Neural cell (in vitro differentiated cells): ENCODE measurements at regions not wholly inside any gene's neighbourhood (a gene's known extent, or its start where the extent isn't known, plus 50 kb on each side); places are given as distances from the start of the nearest gene placed in this dataset.
"Not testable (repeated sequence)": the region's sequence is repeated elsewhere in the genome, so short reads cannot be mapped to it uniquely, and the experiment has no call there.

ENCODE experiments used
- H2AFZ ChIP-seq: fragments of 200-600, 300-800 bp; sonication (generic), shearing (Covaris generic); 2 replicates; pipeline ENCODE4 v1.6.0; 2014; ENCODE audit warnings: low read depth, mild to moderate bottlenecking, antibody characterized with exemption, low read length, moderate library complexity
- H3F3A ChIP-seq: fragments of 200-600 bp; shearing (Covaris generic); 2 replicates; pipeline ENCODE4 v1.6.1; 2016; ENCODE audit warnings: mild to moderate bottlenecking, moderate library complexity, mixed read lengths, antibody characterized with exemption, low read length; ENCODE audit not compliant: insufficient read depth, poor library complexity, severe bottlenecking
- H3K27ac ChIP-seq: fragments of 200-600, 300-800 bp; sonication (generic), shearing (Covaris generic); 2 replicates; pipeline ENCODE4 v1.5.1; 2014; ENCODE audit warnings: mild to moderate bottlenecking, low read length, moderate library complexity
- H3K27me3 ChIP-seq: fragments of 300-800, 200-600 bp; sonication (generic), shearing (Covaris generic); 2 replicates; pipeline ENCODE4 v1.6.0; 2014; ENCODE audit warnings: mild to moderate bottlenecking, low read depth, low read length, moderate library complexity; ENCODE audit not compliant: insufficient read depth
- H3K36me3 ChIP-seq: fragments of 300-800, 200-600 bp; sonication (generic), shearing (Covaris generic); 2 replicates; pipeline ENCODE4 v1.5.1; 2014; ENCODE audit warnings: mild to moderate bottlenecking, antibody characterized with exemption, low read length, moderate library complexity; ENCODE audit not compliant: insufficient read depth
- H3K4me2 ChIP-seq: fragments of 300-800, 200-600 bp; sonication (generic), shearing (Covaris generic); 2 replicates; pipeline ENCODE4 v1.6.0; 2014; ENCODE audit warnings: mild to moderate bottlenecking, low read length
- H3K4me3 ChIP-seq: fragments of 300-800, 200-600 bp; sonication (generic), shearing (Covaris generic); 2 replicates; pipeline ENCODE4 v1.5.1; 2014; ENCODE audit warnings: mild to moderate bottlenecking, low read length, moderate library complexity
- H3K79me2 ChIP-seq: fragments of 200-600 bp; shearing (Covaris generic); replicated peaks from 2 replicates; pipeline ENCODE4 v1.6.0; 2014; ENCODE audit warnings: mild to moderate bottlenecking, low read length, moderate library complexity; ENCODE audit not compliant: insufficient read depth
- H3K9ac ChIP-seq: fragments of 300-800, 200-600 bp; sonication (generic), shearing (Covaris generic); 2 replicates; pipeline ENCODE4 v1.6.1; 2016; ENCODE audit warnings: mild to moderate bottlenecking, low read length, mixed read lengths
- H3K9me2 ChIP-seq: fragments of 200-600 bp; shearing (Covaris generic); 2 replicates; pipeline ENCODE4 v1.6.1; 2016; ENCODE audit warnings: mild to moderate bottlenecking, low read length, mixed read lengths; ENCODE audit not compliant: insufficient read depth
- H3K9me3 ChIP-seq: fragments of 200-600, 300-800 bp; sonication (generic), shearing (Covaris generic); 2 replicates; pipeline ENCODE4 v1.6.1; 2016; ENCODE audit warnings: mild to moderate bottlenecking, mixed run types, low read length, moderate library complexity, mixed read lengths
- H4K20me1 ChIP-seq: fragments of 200-600 bp; shearing (Covaris generic); 2 replicates; pipeline ENCODE4 v1.6.1; 2016; ENCODE audit warnings: mild to moderate bottlenecking, mixed run types; ENCODE audit not compliant: insufficient read depth
- EP300 ChIP-seq: fragments of 450-650 bp; conservative IDR thresholded peaks from 2 replicates; pipeline ENCODE4 v1.6.1; 2014; ENCODE audit warnings: antibody characterized with exemption, mild to moderate bottlenecking, moderate library complexity; ENCODE audit not compliant: poor library complexity, severe bottlenecking
- RAD21 ChIP-seq: fragments of 450-650 bp; conservative IDR thresholded peaks from 2 replicates; pipeline ENCODE4 v1.6.1; 2014; ENCODE audit warnings: antibody characterized with exemption, mild to moderate bottlenecking, moderate library complexity
- SMC3 ChIP-seq: fragments of 450-650 bp; conservative IDR thresholded peaks from 2 replicates; pipeline ENCODE4 v1.6.1; 2014; ENCODE audit warnings: antibody characterized with exemption, mild to moderate bottlenecking, moderate library complexity; ENCODE audit not compliant: poor library complexity
- TF ChIP-seq, protein P1 (sequence below): fragments of 450-650 bp; IDR thresholded peaks from 2 replicates; pipeline ENCODE4 v1.5.1; 2014; ENCODE audit warnings: antibody characterized with exemption, mild to moderate bottlenecking, moderate library complexity; ENCODE audit not compliant: poor library complexity, severe bottlenecking
- TF ChIP-seq, protein P2 (sequence below): IDR thresholded peaks from 2 replicates; pipeline ENCODE4 v1.6.1; 2012; ENCODE audit warnings: borderline replicate concordance

DNA sequence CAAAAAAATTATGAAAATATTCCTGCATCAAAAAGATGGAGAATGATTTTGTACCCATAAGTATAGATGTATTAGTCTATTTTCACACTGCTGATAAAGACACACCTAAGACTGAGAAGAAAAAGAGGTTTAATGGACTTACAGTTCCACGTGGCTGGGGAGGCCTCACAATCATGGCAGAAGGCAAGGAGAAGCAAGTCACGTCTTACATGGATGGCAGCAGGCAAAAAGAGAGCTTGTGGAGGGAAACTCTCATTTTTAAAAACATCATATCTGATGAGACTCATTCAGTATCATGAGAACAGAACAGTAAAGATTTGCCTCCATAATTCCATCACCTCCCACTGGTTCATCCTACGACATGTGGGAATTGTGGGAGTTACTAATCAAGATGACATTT, 979.8 kb downstream of the TDRD15 start:
- not testable (repeated sequence) for H3K4me3 ChIP-seq, H2AFZ ChIP-seq, H3K9ac ChIP-seq, H3K36me3 ChIP-seq, H3K27me3 ChIP-seq, H3K4me2 ChIP-seq, H3K9me2 ChIP-seq, H3K9me3 ChIP-seq, H3K79me2 ChIP-seq, H3K27ac ChIP-seq, H4K20me1 ChIP-seq, H3F3A ChIP-seq

DNA sequence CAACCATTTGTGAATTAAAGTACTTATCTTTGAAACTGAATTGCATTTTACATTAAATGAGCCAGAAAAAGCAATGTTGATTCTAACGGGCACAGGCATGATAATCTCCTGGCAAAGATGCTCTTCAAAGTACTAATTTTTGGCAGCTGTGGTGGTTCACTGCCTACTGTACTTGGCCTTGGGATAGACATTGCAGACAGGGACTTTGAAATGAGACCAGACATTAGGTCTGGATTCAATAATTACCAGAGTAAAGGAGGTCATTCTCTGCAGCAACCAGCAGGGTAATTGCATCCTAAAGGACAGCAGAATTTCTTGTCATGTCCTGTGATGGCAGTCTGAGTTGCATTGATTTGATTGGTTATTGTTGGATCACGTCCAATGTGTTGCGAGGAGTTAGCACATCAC, 986.5 kb downstream of the TDRD15 start:
- H3K4me3 ChIP-seq, result no peak overlapping the region
- no peaks in the 10 kb centered on the region for H3K9me2 ChIP-seq
- no peaks in the 10 kb centered on the region for H3K79me2 ChIP-seq
- no peak overlapping the region for H2AFZ ChIP-seq
- H3K27me3 ChIP-seq, result no peaks in the 10 kb centered on the region
- TF ChIP-seq, protein P1, sequence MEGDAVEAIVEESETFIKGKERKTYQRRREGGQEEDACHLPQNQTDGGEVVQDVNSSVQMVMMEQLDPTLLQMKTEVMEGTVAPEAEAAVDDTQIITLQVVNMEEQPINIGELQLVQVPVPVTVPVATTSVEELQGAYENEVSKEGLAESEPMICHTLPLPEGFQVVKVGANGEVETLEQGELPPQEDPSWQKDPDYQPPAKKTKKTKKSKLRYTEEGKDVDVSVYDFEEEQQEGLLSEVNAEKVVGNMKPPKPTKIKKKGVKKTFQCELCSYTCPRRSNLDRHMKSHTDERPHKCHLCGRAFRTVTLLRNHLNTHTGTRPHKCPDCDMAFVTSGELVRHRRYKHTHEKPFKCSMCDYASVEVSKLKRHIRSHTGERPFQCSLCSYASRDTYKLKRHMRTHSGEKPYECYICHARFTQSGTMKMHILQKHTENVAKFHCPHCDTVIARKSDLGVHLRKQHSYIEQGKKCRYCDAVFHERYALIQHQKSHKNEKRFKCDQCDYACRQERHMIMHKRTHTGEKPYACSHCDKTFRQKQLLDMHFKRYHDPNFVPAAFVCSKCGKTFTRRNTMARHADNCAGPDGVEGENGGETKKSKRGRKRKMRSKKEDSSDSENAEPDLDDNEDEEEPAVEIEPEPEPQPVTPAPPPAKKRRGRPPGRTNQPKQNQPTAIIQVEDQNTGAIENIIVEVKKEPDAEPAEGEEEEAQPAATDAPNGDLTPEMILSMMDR, result peak; percentile 38
- TF ChIP-seq EP300, result no peak
- TF ChIP-seq, protein P2, sequence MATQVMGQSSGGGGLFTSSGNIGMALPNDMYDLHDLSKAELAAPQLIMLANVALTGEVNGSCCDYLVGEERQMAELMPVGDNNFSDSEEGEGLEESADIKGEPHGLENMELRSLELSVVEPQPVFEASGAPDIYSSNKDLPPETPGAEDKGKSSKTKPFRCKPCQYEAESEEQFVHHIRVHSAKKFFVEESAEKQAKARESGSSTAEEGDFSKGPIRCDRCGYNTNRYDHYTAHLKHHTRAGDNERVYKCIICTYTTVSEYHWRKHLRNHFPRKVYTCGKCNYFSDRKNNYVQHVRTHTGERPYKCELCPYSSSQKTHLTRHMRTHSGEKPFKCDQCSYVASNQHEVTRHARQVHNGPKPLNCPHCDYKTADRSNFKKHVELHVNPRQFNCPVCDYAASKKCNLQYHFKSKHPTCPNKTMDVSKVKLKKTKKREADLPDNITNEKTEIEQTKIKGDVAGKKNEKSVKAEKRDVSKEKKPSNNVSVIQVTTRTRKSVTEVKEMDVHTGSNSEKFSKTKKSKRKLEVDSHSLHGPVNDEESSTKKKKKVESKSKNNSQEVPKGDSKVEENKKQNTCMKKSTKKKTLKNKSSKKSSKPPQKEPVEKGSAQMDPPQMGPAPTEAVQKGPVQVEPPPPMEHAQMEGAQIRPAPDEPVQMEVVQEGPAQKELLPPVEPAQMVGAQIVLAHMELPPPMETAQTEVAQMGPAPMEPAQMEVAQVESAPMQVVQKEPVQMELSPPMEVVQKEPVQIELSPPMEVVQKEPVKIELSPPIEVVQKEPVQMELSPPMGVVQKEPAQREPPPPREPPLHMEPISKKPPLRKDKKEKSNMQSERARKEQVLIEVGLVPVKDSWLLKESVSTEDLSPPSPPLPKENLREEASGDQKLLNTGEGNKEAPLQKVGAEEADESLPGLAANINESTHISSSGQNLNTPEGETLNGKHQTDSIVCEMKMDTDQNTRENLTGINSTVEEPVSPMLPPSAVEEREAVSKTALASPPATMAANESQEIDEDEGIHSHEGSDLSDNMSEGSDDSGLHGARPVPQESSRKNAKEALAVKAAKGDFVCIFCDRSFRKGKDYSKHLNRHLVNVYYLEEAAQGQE, result no peak
- H3K4me2 ChIP-seq, result no peak overlapping the region
- no peaks in the 10 kb centered on the region for H3F3A ChIP-seq
- H3K9ac ChIP-seq, result no peak overlapping the region
- no peaks in the 10 kb centered on the region for H4K20me1 ChIP-seq
- no peaks in the 10 kb centered on the region for H3K36me3 ChIP-seq
- H3K27ac ChIP-seq, result no peak overlapping the region
- no peaks in the 10 kb centered on the region for H3K9me3 ChIP-seq

DNA sequence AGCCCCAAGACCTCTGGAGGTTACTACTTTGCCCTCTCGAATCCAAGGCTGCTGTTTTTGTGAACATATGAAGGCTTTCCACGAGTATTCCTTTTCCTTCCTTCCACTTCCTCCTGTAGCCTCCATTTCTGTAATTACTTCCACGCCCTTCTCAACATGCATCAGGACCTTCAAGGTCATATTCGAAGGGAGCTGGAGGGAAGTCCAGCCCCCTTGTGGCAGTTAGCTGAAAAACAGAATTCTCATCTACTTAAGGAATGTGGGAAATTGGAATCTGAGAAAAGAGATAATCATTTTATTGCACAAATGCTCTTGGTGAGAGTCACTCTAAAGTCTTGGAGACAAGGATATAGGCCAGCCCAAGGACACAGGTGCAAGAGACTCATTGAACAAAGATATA, 1000.2 kb downstream of the TDRD15 start:
- Histone ChIP-seq H3F3A (no peaks in the 10 kb centered on the region), H3K4me2 (no peak overlapping the region), H2AFZ (no peak overlapping the region), H3K9me3 (no peaks in the 10 kb centered on the region), H3K4me3 (no peak overlapping the region), H3K9me2 (no peaks in the 10 kb centered on the region), H3K79me2 (no peaks in the 10 kb centered on the region), H3K27me3 (no peaks in the 10 kb centered on the region), H3K36me3 (no peaks in the 10 kb centered on the region), H3K27ac (no peak overlapping the region), H4K20me1 (no peaks in the 10 kb centered on the region), H3K9ac (no peak overlapping the region)
- TF ChIP-seq SMC3 (no peak), EP300 (no peak), RAD21 (no peak)
- TF ChIP-seq, protein P2, result no peak
